Hindlimb muscle (tissue), 1 donor: ENCODE measurements at regions not wholly inside any gene's neighbourhood (a gene's known extent, or its start where the extent isn't known, plus 50 kb on each side); places are given as distances from the start of the nearest gene placed in this dataset.

Experiments
- DNase-seq: peaks from one replicate; pipeline ENCODE4 v3.0.0-alpha.2; 2013

DNA sequence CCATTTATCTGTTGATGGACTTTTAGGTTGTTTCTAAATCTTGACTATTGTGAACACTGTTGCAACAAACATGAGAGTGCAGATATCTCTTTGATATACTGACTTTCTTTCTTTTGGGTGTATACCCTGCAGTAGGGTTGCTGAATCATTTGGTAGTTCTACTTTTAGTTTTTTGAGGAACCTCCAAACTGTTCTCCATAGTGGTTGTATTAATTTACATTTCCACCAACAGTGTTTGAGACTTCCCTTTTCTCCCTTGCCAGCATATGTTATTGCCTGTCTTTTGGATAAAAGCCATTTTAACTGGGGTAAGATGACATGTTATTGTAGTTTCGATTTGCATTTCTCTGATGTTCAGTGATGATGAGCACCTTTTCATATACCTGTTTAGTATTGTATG lies 330.0 kb downstream of the DDX10 start:
- no peak for DNase-seq

GRCh38 chr11:108997826-108998225 lies 333.0 kb downstream of the DDX10 start:
- DNase-seq: no peak

DNA sequence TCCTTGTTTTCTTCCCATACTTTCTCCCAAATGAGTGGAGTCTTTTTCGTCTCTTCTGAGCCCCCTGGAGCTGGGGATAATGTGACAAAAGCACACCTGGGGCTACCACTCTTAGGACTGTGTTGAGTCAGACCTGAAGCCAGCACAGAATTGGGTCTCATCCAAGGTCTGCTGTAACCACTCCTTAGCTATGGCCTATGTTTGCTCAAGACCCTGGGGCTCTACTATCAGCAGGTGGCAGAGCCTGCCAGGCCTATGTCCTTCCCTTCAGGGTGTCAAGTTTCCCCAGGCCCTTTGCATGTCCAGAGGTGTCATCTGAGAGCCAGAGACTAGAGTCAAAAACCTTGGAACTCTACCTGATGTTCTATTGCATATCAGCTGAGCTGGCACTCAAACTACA lies 335.7 kb downstream of the DDX10 start:
- no peak for DNase-seq

DNA sequence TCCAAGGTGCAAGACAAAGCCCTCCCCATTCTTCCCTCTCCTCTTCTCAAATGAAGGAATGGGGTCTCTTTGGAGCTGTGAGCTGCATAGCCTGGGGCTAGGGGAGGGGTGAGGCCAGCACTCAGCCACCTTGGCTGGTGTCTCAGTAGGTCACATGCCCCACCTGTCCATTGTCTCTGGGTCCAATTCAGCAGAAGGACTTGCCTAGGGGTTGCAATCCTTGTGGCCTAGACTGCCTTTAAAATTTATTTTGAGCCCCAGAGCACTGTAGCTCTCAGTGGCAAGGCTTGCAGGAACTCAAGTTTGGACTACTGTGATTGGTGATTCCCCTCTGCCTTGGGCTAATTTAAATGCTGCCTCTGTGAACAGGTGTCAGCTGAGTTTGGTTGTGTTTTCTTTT lies 336.7 kb downstream of the DDX10 start:
- no peak for DNase-seq

- no peak for DNase-seq
These were observed 348.1 kb downstream of the DDX10 start for GRCh38 chr11:109012991-109013390.

DNA sequence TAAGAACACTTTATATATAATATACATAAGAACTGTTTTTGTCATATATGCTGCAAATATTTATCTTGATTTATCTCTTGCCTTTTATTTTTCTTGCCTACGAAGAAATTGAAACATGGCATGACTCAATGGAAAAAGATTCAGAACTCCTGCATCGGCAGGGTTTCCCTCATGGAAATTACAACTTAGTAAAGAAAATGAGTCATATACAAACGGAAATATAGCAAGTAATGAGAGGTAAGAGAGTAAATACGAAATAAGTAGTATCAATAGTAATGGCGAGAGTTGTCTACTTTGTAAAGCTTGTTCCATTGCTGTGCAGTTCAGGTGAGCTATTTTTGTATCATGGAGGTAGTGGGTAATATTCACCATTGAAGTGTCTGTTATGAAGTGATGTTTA lies 350.4 kb downstream of the DDX10 start:
- DNase-seq: no peak

GRCh38 chr11:109016724-109017123 lies 351.9 kb downstream of the DDX10 start:
- no peak for DNase-seq

GRCh38 chr11:109017489-109017888 lies 352.6 kb downstream of the DDX10 start:
- DNase-seq: no peak

- no peak for DNase-seq
These were observed 353.8 kb downstream of the DDX10 start for GRCh38 chr11:109018639-109019038.

DNA sequence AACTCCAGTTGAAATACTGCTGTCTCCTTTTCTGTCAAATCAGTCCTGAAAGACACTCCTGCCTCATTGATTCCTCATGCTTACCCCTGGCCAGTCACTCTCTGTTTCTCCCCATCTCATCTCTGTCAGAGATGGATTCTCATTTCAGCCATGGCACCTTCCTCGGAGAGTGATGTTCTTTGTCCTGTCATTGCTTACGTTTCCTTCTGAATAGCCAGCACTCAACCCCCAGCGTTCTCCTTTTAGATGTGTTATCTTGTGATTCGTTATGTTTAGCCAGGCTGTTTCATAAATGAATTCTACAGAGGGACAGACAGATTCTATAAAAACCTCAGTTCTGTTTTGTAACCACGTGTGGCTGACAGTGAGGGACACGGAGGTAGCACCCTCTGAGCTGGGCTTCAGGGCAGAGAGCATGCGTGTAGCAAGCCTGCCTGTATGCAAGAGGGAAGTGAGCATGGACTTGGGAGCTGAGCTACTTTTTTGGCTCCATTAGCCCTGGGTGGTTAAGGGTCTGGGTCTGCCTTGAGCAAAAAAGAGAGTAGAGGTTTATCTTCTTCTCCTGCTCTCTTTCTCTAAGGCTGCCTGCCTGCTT lies 354.6 kb downstream of the DDX10 start:
- DNase-seq: no peak

GRCh38 chr11:109023036-109023435 lies 358.2 kb downstream of the DDX10 start:
- no peak for DNase-seq

GRCh38 chr11:109026891-109027489 lies 362.1 kb downstream of the DDX10 start:
- no peak for DNase-seq

GRCh38 chr11:109027851-109028250 lies 363.0 kb downstream of the DDX10 start:
- no peak for DNase-seq

GRCh38 chr11:109029927-109030326 lies 365.1 kb downstream of the DDX10 start:
- DNase-seq: no peak

- no peak for DNase-seq
These were observed 368.9 kb downstream of the DDX10 start for GRCh38 chr11:109033627-109034338.

DNA sequence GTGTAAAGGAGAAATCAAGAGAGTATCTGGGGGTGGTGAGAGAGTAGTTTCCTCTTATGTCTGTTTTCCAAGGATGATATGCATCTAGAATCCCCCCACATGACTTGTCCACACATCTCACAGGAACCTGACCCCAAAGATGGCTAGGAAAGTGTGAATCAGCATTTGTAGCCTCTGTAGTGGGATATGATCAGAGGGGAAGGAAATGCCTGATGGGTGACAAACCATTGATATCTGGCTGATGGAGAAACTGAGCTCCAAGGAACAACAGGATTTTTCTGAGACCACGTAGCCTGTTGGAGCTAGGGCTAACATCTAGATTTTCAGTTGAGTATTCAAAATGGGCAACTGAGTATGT lies 369.4 kb downstream of the DDX10 start:
- no peak for DNase-seq

DNA sequence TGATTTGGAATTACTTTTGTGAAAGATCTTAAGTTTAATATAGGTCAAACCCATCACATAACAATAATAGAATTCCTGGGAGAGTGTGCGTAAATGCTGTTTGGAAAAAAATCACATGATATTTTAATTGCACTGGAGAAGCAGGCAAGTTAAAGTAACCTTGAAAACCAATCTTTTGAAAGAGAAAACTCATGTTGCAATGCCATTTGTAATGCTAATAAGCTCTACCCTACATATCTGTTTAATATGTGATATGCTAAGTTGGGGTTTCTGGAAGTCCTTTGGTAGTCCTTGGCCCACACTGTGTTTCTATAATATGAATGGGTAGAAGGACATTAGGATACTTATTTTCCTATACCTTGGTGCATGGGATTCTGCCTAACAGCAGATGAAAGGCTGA lies 370.4 kb downstream of the DDX10 start:
- no peak for DNase-seq

GRCh38 chr11:109036011-109036410 lies 371.1 kb downstream of the DDX10 start:
- DNase-seq: no peak

DNA sequence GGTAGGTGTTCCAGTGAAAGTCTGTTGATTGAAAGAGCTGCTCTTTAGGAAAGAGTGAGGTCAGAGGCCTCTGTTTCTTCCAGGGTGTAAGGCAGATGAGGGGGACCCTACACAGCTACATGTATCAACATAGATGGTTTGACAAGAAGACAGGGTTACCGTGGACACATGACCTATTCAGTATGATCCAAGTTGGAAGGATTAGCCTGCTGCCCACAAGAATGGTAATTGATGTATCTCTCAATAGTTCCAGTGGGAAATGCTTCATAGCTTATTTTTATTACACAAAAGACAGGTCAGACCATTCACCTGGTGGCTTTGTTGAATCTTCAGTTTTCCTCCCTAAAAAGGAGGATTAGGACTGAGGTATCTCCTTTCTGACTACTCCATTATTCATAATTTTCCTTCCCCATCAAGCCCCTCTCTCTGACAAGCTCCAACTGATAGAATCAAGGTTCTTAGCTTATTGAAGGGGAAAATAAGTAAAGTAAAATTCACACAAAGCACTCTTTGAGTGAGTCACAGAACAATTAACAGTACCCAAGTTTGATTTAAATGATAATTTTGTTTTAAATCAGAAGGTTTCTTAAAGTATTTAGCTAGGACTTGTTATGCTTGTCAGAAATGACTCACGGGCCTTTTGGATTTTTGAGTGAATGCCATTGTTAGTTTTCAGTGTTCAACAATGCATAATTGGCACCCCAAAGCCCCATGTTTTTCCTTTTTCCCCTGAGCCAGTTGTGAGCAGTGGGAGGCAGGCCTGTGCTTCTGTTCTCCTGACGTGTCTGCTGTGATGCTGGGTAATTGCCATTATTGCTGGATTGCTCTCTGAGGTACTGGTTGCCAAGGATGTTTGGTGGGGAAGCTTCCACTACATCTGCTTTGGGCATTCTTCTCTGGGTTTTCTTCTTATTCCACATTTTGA lies 373.2 kb downstream of the DDX10 start:
- no peak for DNase-seq

- no peak for DNase-seq
These were observed 374.7 kb downstream of the DDX10 start for GRCh38 chr11:109039611-109040010.

GRCh38 chr11:109040303-109040702 lies 375.4 kb downstream of the DDX10 start:
- no peak for DNase-seq

- no peak for DNase-seq
These were observed 377.0 kb downstream of the DDX10 start for GRCh38 chr11:109041876-109042275.

DNA sequence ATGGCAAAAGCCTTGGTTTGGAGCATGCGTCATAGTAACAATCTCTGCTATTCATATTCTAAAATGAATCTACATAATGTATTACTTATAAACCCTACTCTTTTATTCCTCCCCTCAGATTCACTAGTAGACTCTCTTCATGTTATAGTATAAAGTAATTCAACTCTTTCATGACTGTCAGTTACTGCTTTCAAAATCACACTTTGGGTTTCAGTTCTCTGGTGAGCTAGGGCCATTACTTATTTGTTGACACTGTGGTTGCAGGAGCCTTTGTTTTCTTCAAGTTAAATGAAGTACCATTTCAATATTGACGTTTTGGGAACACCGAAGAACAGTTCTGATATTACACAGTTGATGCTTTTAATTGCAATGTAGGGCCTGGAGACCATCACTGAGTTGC lies 378.4 kb downstream of the DDX10 start:
- no peak for DNase-seq
